NT2/D1 (cell line): ENCODE measurements at regions not wholly inside any gene's neighbourhood (a gene's known extent, or its start where the extent isn't known, plus 50 kb on each side); places are given as distances from the start of the nearest gene placed in this dataset.

ENCODE experiments used
- SUZ12 ChIP-seq: IDR thresholded peaks from 2 replicates; pipeline ENCODE4 v1.6.1; 2011; ENCODE audit not compliant: insufficient read length, insufficient read depth; ENCODE audit errors: extremely low read depth
- YY1 ChIP-seq: IDR thresholded peaks from 2 replicates; pipeline ENCODE4 v1.6.1; 2011; ENCODE audit not compliant: insufficient read length, insufficient read depth
- ZNF274 ChIP-seq: IDR thresholded peaks from 2 replicates; pipeline ENCODE4 v1.6.1; 2011; ENCODE audit warnings: mild to moderate bottlenecking, low read depth, low read length

GRCh38 chr17:13967416-13967815 lies 101.9 kb upstream of the COX10 start:
- no peak for TF ChIP-seq ZNF274
- no peak for TF ChIP-seq YY1
- TF ChIP-seq SUZ12 = no peak
